MM.1S (cell line): ENCODE measurements at regions not wholly inside any gene's neighbourhood (a gene's known extent, or its start where the extent isn't known, plus 50 kb on each side); places are given as distances from the start of the nearest gene placed in this dataset.

Source experiments
- EZH2 ChIP-seq: fragments of 300-600 bp; sonication (generic); optimal IDR thresholded peaks from 2 replicates; pipeline ENCODE3; 2017; ENCODE audit warnings: low read depth, mild to moderate bottlenecking, antibody characterized with exemption, low read length, mixed read lengths
- TF ChIP-seq, protein P1 (sequence below): fragments of 300-600 bp; sonication (generic); IDR thresholded peaks from 2 replicates; pipeline ENCODE4 v1.5.1; 2016; ENCODE audit warnings: antibody characterized with exemption, low read length, mixed read lengths

DNA sequence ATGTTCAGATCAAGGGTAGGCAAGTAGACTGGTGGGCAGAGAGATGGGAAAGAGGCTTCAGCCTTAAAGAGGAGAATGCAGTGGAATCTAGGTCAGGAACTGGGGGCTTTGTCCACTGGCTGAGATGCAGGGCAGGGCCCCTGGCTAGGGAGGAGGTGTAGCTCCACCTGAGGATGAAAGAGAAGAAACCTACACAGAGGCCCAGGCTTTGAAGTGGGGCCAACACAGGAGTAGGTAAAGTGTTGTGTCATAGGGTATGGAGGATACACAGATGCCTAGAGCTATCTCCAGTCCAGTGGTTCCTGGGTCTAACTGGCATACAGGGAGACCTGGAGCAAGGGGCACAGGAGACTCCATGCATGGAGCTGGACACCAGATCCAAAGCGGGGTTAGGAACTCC, 73.5 kb downstream of the RASSF10 start:
- TF ChIP-seq, protein P1, sequence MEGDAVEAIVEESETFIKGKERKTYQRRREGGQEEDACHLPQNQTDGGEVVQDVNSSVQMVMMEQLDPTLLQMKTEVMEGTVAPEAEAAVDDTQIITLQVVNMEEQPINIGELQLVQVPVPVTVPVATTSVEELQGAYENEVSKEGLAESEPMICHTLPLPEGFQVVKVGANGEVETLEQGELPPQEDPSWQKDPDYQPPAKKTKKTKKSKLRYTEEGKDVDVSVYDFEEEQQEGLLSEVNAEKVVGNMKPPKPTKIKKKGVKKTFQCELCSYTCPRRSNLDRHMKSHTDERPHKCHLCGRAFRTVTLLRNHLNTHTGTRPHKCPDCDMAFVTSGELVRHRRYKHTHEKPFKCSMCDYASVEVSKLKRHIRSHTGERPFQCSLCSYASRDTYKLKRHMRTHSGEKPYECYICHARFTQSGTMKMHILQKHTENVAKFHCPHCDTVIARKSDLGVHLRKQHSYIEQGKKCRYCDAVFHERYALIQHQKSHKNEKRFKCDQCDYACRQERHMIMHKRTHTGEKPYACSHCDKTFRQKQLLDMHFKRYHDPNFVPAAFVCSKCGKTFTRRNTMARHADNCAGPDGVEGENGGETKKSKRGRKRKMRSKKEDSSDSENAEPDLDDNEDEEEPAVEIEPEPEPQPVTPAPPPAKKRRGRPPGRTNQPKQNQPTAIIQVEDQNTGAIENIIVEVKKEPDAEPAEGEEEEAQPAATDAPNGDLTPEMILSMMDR, result no peak
- TF ChIP-seq EZH2, result no peak
